GM12874 (cell line): ENCODE measurements at regions not wholly inside any gene's neighbourhood (a gene's known extent, or its start where the extent isn't known, plus 50 kb on each side); places are given as distances from the start of the nearest gene placed in this dataset.

Experiments
- TF ChIP-seq, protein P1 (sequence below): IDR thresholded peaks from 2 replicates; pipeline ENCODE4 v1.5.1; 2011; ENCODE audit warnings: low read depth, mild to moderate bottlenecking, control low read depth, low read length, moderate library complexity; ENCODE audit not compliant: insufficient read depth

DNA sequence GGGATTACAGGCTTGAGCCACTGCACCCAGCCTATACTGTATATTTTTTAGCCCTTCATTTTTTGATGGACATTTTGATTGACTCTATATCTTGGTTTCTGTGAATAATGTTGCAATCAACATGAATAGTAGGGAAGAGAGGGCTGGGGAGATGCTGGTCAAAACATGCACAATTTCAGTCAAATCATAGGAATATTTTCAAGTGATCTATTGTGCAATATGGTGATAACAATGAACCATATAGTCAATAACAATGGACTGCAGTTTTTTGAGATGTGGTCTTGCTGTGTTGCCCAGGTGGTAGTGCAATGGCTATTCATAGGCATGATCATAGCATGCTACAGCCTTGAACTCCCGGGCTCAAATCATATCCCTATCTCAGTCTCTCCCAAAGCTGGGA, 264.7 kb upstream of the TMEFF2 start:
- TF ChIP-seq, protein P1, sequence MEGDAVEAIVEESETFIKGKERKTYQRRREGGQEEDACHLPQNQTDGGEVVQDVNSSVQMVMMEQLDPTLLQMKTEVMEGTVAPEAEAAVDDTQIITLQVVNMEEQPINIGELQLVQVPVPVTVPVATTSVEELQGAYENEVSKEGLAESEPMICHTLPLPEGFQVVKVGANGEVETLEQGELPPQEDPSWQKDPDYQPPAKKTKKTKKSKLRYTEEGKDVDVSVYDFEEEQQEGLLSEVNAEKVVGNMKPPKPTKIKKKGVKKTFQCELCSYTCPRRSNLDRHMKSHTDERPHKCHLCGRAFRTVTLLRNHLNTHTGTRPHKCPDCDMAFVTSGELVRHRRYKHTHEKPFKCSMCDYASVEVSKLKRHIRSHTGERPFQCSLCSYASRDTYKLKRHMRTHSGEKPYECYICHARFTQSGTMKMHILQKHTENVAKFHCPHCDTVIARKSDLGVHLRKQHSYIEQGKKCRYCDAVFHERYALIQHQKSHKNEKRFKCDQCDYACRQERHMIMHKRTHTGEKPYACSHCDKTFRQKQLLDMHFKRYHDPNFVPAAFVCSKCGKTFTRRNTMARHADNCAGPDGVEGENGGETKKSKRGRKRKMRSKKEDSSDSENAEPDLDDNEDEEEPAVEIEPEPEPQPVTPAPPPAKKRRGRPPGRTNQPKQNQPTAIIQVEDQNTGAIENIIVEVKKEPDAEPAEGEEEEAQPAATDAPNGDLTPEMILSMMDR, result no peak

DNA sequence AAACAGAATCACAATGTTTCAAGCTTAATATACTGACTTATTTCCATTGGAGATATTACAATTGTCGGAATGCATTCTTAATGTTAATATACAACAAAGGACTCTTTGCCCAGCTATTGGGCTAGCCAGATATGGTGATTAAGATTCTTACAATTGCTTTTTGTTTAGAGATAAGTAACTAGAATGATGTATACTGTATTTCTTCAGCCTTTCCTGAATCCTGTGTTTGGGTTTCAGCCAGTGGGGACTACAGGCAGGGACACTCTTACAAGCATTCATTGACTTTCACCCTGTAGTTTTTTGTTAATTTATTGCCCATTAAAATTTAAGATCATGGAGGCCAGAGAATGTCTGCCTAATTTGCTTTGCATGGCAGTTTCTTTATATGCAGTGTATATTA, 254.1 kb upstream of the TMEFF2 start:
- TF ChIP-seq, protein P1, result no peak

DNA sequence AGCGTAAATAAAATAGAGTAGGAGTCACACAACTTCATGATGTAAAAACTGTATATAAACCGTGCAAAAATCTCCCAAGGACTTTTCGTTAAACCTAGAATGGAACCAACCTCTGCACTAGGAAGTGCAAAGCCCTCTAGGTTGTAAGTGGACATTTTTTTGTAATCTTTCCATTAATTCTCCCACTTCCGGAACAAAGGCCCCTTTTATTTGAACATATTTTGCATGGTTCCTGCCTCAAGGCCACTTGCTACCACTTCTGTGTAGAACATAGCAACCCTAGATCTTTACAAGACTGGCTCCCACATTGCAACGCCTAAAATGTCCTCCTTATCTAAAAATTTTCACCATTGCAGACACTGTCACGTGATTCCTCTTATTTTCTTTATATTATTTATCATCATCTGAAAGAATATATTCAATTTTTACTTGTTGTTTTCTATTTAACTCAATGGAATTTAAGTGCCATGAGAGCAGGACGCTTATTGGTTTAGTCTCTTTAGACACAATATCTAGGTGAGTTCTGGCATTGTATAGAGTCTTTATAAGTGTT, 249.6 kb upstream of the TMEFF2 start:
- TF ChIP-seq, protein P1, result no peak

DNA sequence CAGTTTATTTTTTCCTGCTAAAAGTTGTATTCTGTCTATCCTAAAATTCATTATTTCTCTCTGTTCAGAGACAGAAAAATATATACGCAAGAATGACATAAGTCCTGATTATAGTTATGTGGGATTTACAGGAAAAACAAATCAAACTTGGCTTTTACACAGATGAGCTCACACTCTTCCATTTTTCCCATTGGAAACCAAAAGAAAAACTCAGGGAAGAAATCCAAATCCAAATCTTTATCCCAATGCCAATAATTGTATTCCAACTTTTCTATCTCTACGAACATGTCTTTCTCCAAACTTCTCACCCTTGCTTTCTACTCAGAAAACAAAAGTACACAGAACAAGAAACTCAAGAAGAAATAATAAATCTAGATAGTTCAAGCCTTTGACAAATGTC, 249.1 kb upstream of the TMEFF2 start:
- TF ChIP-seq, protein P1, result no peak

DNA sequence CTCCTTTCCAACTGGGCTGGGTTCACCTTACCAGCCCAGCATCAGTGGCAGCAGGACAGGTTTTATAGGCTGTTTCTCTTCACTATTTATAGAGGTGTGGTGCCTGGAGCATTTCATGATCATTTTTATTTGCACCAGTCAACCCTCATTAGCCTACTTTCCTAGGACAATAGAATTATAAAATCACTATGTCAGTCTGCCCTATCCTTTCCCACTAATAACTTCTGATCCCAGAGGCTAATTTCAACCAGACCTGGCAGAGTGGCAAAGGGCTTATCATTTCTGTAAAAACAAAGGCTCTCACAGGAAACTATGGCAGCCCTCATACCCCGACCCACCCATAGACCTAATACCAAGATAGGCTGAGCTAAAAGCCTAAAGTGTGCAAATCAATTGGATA, 243.5 kb upstream of the TMEFF2 start:
- TF ChIP-seq, protein P1, result no peak

DNA sequence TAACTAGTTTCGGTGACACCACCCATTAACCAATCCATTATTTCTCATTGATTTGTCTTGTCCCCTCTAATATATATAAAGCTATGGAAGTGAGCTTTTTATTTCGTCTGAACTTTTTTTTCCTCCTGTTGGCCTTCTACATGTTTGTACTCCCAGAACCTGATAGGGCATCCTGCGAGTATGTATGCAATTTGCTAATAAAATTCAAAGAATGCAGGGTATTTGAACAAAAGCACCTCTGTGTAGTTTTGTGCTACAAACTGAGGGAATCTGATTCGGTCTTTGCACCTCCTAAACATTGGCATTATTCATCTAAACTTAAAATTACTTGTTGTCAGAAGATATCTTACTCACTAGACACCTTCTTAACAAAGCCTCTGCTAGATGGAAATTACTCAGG, 242.9 kb upstream of the TMEFF2 start:
- TF ChIP-seq, protein P1, result no peak

DNA sequence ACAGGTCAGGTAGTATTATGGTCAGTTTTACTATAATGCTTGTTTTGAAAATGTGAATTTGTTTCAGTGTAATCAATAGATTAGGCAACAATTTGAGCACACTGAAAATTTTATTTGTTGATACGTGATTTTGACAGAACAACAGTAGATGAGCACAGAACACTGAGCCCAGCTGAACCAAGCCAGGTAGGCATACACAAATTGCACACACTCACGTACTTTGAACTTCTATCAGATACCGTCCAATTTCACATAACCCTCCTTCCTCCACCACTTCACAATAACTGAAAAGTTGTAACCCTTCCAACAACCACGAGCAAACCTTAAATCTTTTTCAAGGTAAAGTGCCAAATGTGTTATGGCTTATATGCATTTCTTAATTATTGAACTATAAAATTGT, 229.5 kb upstream of the TMEFF2 start:
- TF ChIP-seq, protein P1, result no peak
